ENCODE measurements at regions not wholly inside any gene's neighbourhood (a gene's known extent, or its start where the extent isn't known, plus 50 kb on each side); places are given as distances from the start of the nearest gene placed in this dataset.

DNA sequence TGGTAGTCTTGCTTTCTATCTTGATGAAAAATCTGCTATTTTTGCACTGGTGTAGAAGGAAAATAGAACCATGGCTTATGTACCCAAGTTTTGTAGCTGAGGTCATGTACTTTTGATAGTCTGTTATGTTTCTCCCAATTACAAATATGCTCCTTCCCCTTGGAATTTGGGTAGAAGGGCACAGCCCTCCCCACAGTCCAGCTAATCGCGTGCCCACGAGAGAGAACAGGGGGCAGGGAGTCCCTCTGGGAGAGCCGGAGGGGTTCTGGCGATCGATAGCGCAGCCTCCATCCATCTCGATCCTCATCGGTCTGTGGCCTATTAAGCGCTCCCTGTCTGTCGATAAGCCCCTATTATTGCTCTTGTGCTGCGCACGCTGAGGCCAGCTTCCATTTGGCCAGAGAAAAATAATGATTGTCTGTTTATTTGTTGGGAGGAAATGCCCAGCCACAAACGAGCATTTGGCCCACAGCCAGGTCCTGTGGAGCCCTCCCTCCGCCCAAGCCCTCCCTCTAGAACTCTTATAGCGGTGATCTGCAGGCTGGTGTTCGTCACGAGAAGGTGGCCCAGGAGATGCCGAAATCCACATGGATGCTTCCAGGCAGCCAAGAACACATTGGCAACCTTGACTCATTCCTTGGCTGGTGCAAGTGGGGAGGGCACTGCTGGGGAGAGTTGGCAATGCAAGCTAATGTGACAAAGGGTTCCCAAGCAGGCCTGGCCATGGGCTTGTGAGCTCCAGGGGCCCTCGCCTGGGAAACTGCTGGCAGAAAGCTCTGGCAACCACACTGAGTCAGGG, 134.7 kb upstream of the TNR start:
- no peaks in the 10 kb centered on the region for H3K4me1 ChIP-seq (replicated peaks)
- no peaks in the 10 kb centered on the region for H3K9me3 ChIP-seq
- no peak for DNase-seq (ENCODE audit: low spot score)
- intact Hi-C loops (cut with DNase I): no loop called here
- no peaks in the 10 kb centered on the region for H3K36me3 ChIP-seq
- H3K27me3 ChIP-seq (replicated peaks; ENCODE audit: insufficient read depth): no peaks in the 10 kb centered on the region
- H3K4me3 ChIP-seq: no peak overlapping the region
- TF ChIP-seq POLR2AphosphoS5 (IDR thresholded peaks at IDR 0.05) (no peak), POLR2A (IDR thresholded peaks at IDR 0.05) (no peak), CTCF (IDR thresholded peaks at IDR 0.05) (no peak)
- no peak overlapping the region for H3K27ac ChIP-seq
- 84% methylated on average over 20 of the region's 20 CpGs for WGBS

DNA sequence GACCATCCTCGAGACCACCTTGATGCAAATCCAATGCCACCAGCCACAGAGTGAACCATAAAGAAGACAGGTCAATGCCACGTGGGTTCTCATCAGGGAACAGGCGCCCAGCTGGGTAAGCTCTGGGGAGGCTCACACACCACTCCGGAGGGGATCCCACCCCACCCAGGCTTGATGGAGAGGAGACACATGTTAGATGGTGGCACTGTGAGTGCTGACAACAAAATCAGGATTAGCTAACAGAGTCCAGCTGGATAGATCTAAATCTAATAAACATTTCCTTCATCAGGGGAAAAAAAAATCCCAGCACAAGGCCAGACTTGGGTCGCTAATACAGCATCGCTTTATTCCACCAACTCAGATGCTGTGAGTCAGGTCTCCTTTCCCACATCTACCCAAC, 132.2 kb upstream of the TNR start:
- DNase-seq (ENCODE audit: low spot score): no peak
- Histone ChIP-seq H3K27me3 (replicated peaks; ENCODE audit: insufficient read depth) (no peaks in the 10 kb centered on the region), H3K9me3 (no peaks in the 10 kb centered on the region), H3K36me3 (no peaks in the 10 kb centered on the region), H3K4me3 (no peak overlapping the region), H3K27ac (no peak overlapping the region), H3K4me1 (replicated peaks) (no peaks in the 10 kb centered on the region)
- intact Hi-C loops (cut with DNase I): no loop called here
- WGBS: 90% methylated on average over 6 of the region's 6 CpGs
- TF ChIP-seq POLR2AphosphoS5 (IDR thresholded peaks at IDR 0.05): no peak
- no peak for TF ChIP-seq CTCF (IDR thresholded peaks at IDR 0.05)
- TF ChIP-seq POLR2A (IDR thresholded peaks at IDR 0.05): no peak

DNA sequence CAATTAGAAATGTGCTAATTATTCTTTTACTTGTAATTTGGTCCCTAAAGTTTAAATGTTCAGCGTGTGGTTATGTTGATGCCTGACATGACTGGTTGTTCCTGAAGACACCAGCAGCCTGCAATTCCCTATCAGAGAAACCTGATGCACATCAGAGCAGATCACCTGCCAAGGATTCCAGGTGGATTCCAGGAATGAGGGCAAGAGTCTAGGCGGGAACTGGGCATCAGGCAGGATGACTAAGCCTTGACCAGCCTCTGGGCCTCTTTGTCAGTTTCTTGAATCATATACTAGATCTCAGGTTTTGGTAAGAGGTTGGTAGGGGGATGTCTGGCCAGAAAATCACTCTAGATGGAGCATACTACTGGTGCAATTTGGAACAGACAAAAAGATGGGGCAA, 130.7 kb upstream of the TNR start:
- no peak for DNase-seq (ENCODE audit: low spot score)
- intact Hi-C loops (cut with DNase I): no loop called here
- no peak for TF ChIP-seq POLR2A (IDR thresholded peaks at IDR 0.05)
- TF ChIP-seq CTCF (IDR thresholded peaks at IDR 0.05): no peak
- TF ChIP-seq POLR2AphosphoS5 (IDR thresholded peaks at IDR 0.05): no peak
- Histone ChIP-seq H3K36me3 (no peaks in the 10 kb centered on the region), H3K27me3 (replicated peaks; ENCODE audit: insufficient read depth) (no peaks in the 10 kb centered on the region), H3K27ac (no peak overlapping the region), H3K9me3 (no peaks in the 10 kb centered on the region), H3K4me1 (replicated peaks) (no peaks in the 10 kb centered on the region), H3K4me3 (no peak overlapping the region)
- WGBS: 90% methylated on average over 2 of the region's 2 CpGs

GRCh38 chr1:175873290-175873935, 130.0 kb upstream of the TNR start:
- H3K27ac ChIP-seq: no peak overlapping the region
- DNase-seq (ENCODE audit: low spot score): no peak
- TF ChIP-seq CTCF (IDR thresholded peaks at IDR 0.05): no peak
- no peak for TF ChIP-seq POLR2A (IDR thresholded peaks at IDR 0.05)
- TF ChIP-seq POLR2AphosphoS5 (IDR thresholded peaks at IDR 0.05): no peak
- no peak overlapping the region for H3K4me3 ChIP-seq
- H3K27me3 ChIP-seq (replicated peaks; ENCODE audit: insufficient read depth): no peaks in the 10 kb centered on the region
- intact Hi-C loops (cut with DNase I): no loop called here
- WGBS: 62% methylated on average over 6 of the region's 6 CpGs
- no peaks in the 10 kb centered on the region for H3K36me3 ChIP-seq
- H3K4me1 ChIP-seq (replicated peaks): no peaks in the 10 kb centered on the region
- H3K9me3 ChIP-seq: no peaks in the 10 kb centered on the region

DNA sequence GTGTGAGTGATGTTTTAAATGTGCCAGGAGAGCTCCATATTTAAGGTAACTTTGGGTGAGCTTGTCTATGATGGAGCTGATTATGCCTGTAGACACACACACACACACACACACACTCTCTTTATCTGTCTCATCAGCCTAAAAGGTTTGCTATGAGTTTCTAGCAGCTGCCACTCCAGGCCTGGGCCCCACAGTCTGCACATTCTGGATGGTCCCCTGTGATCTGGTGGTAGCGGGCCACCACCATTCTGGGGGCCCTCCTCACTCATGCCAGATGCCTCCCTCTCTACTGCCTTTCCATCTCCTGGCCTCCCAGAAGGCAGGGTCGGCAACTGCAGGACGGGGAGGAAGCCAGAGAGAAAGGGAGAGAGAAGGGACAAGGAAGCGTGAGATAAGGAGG, 129.2 kb upstream of the TNR start:
- Histone ChIP-seq H3K27me3 (replicated peaks; ENCODE audit: insufficient read depth) (no peaks in the 10 kb centered on the region), H3K4me1 (replicated peaks) (no peaks in the 10 kb centered on the region), H3K27ac (no peak overlapping the region), H3K36me3 (no peaks in the 10 kb centered on the region), H3K9me3 (no peaks in the 10 kb centered on the region), H3K4me3 (no peak overlapping the region)
- DNase-seq (ENCODE audit: low spot score): no peak
- 73% methylated on average over 4 of the region's 4 CpGs for WGBS
- TF ChIP-seq POLR2A (IDR thresholded peaks at IDR 0.05) (no peak), POLR2AphosphoS5 (IDR thresholded peaks at IDR 0.05) (no peak), CTCF (IDR thresholded peaks at IDR 0.05) (no peak)
- intact Hi-C loops (cut with DNase I): no loop called here

All from prostate gland (tissue), 2 donors.